Activated T-cell treated with anti-CD3 and anti-CD28 coated beads, Interleukin-2, amount 50 U/mL, for 48 hours (primary cell): ENCODE measurements at regions not wholly inside any gene's neighbourhood (a gene's known extent, or its start where the extent isn't known, plus 50 kb on each side); places are given as distances from the start of the nearest gene placed in this dataset.

Experiments used
- DNase-seq, 2 experiments: peaks; one replicate each; pipeline ENCODE4 v3.0.0-alpha.2; 2020

DNA sequence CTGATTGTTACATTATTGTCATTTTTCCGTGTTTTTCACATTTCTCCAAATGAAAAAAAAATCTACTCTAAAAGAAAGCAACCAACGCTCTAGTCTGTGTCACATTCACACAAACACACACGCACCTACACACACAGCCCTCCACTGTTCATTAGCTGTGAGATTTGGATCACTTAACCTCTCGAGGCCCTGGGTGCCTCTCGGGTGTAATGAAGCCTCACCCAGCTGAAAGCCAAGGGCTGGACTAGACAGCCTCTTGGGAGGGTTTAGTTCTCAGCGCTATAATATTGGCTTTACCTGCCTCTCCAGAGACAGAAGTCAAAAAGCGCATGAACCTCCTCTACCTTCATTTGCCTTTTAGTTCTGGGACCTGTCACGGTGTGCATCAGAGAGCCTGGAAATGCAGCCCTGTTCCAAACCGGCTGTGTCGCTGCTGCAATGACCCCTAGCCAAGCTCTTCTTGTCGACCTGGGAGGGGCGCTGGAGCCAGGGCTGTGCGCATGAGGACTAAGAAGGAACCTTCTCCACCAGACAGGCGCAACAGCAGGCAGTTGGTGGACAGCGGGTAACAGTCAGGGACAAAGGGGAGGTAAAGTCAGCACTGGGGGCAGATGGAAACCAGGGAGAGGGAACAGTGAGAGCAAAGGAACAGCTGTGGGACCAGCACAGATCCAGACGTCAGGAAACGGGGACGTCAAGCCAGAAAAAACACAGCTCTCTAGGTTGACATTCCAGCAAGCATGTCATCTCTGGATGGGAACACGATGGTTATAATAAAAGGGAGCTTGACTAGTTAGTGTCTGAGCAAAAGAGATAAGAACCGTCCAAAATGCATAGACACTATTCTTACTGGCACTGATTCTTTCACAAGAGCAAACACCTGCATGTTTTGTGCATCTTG is 375.9 kb downstream of the EFNB2 start:
- DNase-seq = no peak

GRCh38 chr13:106156468-106156867 is 379.0 kb downstream of the EFNB2 start:
- DNase-seq = no peak

- DNase-seq = no peak
Measured at GRCh38 chr13:106155411-106155810, 380.1 kb downstream of the EFNB2 start.

DNA sequence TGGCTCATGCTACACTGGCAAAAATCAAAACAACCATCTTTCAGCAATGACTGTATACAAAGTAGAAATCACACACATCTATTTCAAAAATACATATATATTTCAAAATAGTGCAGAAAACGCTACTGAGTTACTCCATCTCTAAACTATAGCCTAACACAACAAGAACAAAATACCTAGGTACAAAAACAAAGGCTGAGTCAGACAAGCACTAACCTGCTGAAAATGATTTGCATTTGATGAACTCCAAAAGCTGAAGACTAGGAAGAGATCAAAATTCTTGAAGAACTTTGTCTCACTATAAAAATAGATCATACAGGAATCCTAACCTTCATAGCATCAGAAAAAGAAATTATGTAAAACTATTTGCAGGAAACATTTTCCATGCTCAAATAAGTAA is 381.6 kb downstream of the EFNB2 start:
- DNase-seq = no peak

- DNase-seq = no peak
Measured at GRCh38 chr13:106153041-106153440, 382.4 kb downstream of the EFNB2 start.

DNA sequence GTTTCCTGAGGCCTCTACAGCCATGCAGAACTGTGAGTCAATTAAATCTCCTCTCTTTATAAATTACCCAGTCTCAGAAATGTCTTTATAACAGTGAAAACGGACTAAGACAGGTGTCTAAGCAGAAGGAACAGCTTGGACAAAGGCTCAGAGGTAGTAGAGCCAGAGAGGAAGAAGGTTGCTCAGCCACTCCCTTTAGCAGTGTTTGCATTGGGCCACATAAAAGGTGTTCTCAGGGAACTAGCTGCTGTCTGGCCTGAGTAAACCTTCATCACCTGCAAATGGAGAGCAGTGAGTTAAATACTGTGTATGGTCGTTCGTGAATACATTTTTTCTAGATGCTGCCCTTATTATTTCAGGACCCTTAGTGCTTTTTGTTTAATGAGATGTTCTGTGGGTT is 383.4 kb downstream of the EFNB2 start:
- no peak for DNase-seq

DNA sequence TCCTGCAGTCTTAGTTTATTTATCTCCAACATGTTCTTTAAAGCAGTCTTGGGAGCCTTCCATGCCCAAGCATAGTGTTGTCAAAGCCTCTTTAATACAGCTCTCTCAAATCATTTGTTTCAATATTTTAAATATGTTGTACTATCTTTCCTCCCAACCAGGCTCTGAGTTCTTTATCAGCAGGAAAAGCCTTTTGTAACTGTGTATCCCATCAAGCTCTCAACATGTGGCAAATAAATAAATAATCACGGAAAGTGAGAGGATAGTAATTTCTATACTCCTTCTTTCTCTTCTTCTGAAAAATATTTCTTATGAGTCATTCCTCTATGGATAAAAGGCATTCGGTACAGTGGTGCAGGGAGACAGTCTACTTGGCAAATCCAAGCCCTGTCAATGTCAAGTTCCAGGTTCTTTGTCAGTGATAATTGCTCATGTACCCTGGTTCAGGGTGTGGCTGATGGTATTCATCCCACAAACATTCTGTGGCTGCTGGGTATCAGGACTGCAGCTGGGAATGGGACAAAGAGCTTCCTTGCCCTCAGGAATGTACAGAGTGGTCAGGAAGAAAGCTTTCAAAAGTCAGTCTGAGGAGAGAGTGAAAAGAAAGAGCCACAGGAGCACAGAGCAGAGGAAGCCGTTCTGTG is 384.3 kb downstream of the EFNB2 start:
- no peak for DNase-seq

DNA sequence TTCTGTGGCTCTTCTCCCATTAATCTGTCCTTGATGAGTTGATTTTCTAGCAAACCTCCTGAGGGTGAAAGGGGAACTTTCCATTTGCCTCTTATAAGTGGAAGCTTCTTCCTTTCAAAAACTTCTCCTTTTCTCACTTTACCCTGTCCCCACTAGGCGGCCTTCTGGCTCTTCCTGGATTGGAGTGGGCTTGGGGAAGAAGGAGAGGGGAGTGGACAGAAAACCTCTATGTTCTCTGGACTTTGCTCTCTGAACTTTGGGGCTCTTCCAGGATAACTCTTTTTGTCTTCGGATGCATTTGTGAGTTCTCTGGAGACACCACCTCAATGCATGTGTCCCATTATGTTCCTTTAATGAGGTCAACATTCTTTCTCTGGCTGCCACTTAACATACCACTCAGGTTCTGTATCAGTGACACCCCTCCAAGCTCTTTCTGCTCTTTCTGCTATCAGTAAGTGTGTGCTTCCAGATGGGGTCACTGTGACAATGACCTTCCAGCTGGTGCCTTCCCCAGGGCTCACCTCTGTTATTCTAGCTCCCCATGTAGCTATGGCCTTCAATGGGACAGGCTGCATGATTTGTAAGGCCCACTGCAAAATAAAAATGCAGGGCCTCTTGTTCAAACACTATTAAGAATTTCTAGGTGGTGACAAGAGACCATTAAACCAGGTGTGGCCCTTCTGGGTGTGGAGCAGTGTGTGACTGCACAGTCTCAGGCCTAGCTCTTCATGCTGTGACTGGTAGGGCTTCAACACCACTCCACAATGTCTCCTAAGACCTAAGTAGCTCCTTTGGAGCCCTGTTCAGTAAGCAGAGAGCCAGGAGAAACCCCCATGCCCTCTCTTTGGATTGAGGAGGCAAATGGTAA is 389.2 kb downstream of the EFNB2 start:
- DNase-seq = no peak

DNA sequence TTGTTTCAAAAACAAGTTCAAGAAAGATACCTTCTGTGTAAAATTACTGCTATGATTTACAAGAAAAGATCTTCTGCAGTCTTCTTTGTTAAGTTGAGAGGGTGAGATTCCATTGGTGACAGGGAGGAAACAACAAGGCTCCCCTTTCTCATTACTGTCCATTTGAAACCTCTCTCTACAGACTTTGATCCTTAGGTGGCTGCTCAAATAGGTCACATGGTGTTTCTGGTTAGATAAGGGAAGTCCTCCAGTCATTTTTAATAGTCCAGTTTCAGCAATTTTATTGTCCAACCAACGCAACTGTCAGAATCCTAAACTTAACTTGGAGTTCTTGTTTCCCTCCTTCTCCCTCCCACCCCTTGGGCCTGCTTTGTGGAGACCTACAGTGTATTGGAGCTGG is 390.4 kb downstream of the EFNB2 start:
- DNase-seq = no peak

GRCh38 chr13:106143930-106144709 is 391.3 kb downstream of the EFNB2 start:
- no peak for DNase-seq

- DNase-seq = no peak
Measured at GRCh38 chr13:106143392-106143791, 392.1 kb downstream of the EFNB2 start.

GRCh38 chr13:106140476-106140875 is 395.0 kb downstream of the EFNB2 start:
- DNase-seq = no peak

DNA sequence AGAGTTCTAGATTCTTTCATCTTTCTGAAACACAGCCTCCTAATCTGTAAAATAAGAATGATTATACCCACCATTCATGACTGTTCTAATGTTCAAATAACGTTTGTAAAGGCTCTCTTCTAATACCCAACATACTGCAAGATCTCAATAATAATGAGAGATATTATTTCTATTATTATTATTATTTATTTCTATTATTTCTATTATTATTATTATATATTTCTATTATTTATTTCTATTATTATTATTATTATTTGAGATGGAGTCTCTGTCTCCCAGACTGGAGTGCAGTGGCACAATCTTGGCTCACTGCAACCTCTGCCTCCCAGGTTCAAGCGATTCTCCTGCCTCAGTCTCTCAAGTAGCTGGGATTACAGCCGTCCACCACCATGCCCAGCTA is 395.5 kb downstream of the EFNB2 start:
- no peak for DNase-seq

DNA sequence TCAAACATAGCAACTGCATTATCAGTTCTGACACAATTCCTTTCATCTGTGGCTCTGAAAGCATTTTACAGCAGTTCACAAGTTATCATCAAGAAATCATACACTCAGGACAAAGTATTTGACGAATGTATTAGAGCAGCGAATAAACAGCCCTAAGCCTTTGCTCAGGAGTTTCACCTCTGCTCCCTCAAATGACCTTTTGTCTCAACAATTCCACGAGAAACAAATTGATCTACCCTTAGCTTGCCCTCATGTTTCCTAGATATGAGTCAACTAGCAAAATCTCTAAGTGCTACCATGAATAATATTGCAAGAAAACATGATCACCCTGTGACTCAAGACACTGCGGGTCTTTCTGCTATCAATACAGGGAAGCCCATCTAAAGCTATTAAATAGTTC is 396.1 kb downstream of the EFNB2 start:
- DNase-seq = no peak

DNA sequence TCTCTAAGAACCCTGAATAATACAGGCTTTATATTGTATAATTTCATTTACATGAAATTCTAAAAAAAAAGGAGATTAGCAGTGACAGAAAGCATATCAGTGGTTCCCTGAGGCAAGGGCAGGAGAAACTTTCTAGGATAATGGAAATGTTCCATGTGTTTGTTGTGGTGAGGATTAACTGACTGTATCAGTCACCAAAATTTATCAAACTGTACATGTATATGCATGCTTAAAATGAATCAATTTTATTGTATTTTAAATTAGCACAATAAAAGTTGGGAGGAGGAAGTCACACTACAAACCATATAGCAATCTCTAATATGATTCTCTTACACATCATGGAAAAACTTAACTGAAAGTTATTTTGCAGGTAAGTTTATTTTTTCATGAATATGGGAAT is 396.8 kb downstream of the EFNB2 start:
- DNase-seq = no peak

GRCh38 chr13:106133025-106133424 is 402.4 kb downstream of the EFNB2 start:
- DNase-seq = no peak

DNA sequence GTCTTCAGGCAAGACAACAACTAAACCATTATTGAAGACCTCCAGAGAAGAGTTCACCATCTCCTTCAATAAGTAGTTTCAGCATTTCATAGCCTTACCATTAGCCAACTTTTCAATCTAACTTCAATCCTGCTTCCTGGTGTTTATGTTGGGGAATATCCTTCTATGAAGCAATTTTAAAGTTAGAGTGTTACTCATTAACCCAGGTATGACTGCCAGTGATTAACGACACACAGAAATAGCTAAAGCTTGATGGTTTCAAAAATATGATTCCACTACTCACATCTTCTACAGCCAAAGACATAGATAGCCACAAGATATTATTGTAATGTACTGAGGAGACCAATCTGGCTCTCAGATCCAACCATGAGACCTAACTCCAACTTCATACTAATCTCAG is 403.2 kb downstream of the EFNB2 start:
- no peak for DNase-seq

DNA sequence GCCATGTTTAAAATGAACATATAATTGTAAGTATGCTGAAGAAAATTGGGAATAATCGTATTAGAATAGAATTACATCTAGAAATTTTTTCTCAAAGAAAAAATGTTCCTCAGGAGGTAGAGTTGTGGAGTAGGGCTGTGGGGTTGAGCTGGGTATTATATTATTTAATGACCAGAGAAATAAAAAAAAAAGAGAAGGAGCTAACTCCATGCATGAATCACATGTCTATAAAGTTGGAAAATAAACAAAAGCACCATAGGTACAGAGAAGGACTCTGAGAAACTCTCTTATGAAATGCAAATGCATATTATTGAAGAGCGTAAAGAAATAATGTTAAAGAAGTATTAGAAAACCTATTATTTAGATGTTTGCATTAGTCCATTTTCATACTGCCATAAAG is 405.5 kb downstream of the EFNB2 start:
- DNase-seq = no peak

DNA sequence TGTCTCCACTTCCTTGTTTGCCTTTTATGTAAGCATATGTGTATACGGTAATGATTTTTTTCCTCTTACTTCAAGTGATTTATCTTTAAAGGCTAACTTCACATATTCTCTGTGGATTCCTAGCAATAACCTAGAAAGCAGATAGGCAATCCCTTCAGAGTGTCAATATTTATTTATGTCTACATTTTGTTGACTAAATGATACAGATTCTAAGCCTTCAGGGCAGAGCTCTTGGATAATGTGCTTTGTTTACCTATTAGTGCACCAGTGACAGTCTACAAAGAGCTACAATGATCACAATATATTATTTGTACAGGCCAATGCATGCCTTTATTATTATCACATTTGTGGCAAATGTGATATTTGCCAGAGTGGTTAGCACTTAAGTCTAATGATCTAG is 406.2 kb downstream of the EFNB2 start:
- no peak for DNase-seq

GRCh38 chr13:106122234-106122633 is 413.2 kb downstream of the EFNB2 start:
- DNase-seq = no peak

DNA sequence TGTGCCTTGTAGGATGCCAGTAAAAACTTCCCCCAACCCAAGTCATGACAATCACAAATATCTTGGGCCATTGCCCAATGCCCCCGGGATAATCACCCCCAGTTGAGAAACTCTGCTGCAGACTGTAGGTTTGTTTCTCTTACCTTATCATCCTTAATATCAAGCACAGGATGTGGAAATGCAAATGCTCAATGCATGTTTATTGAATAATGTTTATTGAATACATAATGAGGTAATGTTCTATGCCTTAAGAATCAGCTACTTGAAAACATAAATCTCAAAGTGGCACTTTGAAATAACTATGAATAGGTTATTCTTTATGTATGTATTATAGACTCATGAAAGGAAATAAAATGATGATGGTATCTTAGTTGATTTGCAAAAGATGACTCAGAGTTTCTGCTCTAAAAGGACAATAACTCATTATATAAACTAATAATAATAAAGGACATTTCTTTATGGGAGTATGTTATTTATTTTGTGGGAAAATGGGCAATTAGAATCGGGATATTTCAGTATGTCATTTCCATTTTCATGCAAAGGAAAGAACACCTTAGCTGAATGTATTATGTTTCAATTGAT is 414.2 kb downstream of the EFNB2 start:
- DNase-seq = no peak

DNA sequence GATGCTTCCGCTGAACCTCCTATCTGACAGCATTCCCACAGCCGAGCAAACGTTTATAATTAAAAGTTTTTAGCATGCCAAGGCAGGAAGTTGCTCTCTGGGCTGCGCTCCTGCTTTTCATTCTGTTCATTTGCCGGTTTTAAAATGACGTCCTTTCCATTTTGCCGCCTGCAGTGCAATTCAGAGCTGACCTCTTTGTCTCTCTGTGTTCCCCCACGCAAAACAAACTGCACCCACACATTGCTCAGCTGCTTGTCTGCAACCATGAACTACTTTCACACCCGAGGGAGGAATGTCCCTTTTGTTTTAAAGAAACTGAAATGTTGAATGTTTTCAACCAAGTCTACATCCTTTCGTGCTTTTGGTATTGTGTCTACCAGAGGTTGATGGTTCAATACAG is 416.5 kb downstream of the EFNB2 start:
- DNase-seq = no peak
